HG02981 (cell line): ENCODE measurements at regions not wholly inside any gene's neighbourhood (a gene's known extent, or its start where the extent isn't known, plus 50 kb on each side); places are given as distances from the start of the nearest gene placed in this dataset.
"Not testable (repeated sequence)": the region's sequence is repeated elsewhere in the genome, so short reads cannot be mapped to it uniquely, and the experiment has no call there.

Source experiments
- ATAC-seq: cut with Tn5 transposase; IDR thresholded peaks from one replicate; pipeline ENCODE4 v1.9.1; 2021; ENCODE audit warnings: mild to moderate bottlenecking, moderate library complexity; ENCODE audit not compliant: unreplicated experiment

- ATAC-seq: no peak
Measured at GRCh38 chr1:29687601-29688244, 451.4 kb downstream of the PTPRU start.

- no peak for ATAC-seq
Measured at GRCh38 chr1:29687166-29687565, 450.8 kb downstream of the PTPRU start.

GRCh38 chr1:29686012-29686930 lies 449.9 kb downstream of the PTPRU start:
- no peak for ATAC-seq

GRCh38 chr1:29685387-29685786 lies 449.1 kb downstream of the PTPRU start:
- no peak for ATAC-seq

GRCh38 chr1:29684141-29684540 lies 447.8 kb downstream of the PTPRU start:
- no peak for ATAC-seq

DNA sequence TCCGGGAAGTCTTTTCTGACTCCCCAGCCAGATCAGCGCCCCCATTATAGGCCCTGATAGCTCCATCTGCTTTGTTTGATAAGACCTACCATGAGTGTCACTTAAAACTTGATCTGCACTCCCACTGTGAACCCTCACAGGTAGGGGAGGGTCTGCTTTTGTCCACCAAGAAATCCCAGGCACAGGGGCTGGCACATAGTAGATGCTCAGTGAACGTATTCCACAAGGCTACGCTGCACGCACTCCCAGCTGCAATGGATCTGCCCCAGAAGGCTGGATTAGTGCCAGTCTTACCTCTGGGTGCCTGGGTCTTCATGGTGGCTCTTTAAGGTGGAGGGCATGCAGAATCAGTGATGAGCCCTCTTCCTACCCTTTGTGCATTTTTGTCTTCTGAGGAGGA lies 447.1 kb downstream of the PTPRU start:
- no peak for ATAC-seq

DNA sequence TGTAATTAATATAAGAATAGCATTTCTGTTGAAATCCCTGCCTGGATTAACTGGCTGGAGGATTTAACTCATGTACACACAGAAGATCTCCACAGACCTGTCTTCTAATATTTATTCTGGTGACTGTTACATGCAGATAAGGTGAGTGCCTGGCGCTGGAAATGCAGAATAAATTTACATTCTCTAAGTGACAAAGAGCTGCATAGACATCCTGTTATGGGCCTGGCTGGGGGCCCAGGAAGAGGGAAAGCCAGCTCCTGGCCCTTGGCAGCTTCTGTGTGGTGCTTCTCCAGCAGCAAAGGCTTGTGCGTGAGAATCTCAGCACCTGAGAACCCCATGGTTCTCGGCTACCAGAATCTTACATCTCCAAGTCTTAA lies 446.6 kb downstream of the PTPRU start:
- no peak for ATAC-seq

GRCh38 chr1:29682171-29682918 lies 446.0 kb downstream of the PTPRU start:
- no peak for ATAC-seq

DNA sequence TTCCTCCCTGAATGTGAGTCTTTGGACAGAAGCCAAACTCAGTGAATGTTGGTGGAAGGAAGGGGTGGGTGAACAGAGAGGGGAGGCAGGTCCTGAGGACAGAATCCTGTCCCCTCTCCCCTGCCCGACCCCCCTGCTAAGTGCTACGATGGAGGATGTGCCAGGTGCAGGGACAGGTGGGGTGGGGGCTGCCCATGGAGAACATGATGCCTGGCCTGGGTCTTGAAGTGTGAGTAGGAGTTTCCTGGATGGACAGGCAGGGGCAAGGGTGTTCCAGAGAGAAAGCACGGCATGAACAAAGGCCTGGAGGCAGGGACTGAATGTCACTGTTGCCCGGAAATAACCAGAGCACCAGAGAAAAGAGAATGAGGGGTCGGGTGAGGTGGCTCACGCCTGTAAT lies 445.1 kb downstream of the PTPRU start:
- not testable (repeated sequence) for ATAC-seq

DNA sequence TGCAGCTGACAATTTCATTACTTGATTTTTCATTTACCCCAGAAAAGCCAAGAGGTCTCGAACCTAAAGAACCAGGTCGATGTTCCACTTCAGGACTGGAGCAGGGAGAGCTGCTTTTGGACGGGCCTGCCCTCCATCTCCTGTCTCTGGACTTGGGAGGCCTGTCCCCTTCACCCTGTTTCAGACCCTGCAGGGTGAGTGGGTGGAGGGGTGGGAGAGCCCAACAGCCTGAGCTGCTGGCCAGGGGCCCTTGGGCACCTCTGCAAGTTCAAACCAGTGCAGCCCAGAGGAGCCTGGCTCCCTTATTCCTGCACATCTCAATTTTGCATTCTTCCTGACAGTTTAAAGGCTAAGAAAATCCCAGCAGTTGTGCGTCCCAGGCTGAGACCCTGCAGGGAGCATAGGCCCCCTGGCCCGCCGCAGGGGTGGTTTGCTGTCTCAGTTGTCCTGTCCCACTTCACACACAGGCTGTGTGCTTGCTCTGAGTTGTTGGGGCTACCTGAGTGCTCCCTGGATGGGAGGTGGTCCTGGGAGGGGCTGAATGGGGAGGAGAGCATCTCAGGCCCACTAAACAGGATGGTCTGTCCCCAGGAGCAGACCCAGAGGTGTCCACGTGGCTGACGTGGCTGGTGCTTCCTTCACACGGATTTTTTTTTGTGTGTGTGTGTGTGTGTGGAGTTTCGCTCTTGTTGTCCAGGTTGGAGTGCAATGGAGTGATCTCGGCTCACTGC lies 443.7 kb downstream of the PTPRU start:
- no peak for ATAC-seq

DNA sequence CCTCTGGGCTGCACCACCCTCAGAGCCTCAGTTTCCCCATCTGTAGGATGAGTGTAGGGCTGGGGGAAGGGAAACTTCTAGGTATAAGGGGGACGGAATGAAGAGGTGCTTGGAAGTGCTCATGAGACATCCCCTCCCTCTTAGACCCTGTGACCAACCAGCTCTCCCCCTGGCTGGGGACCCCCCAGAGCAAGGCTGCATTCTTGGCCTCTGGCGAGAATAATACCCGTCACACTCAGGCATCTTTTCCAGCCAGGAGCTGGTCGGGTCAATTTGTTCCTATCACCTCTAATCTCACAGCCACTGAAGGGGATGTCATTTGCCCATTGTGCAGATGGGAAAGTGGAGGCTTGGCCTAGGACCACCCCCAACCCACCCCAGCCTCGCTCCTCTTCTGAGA lies 443.0 kb downstream of the PTPRU start:
- no peak for ATAC-seq

DNA sequence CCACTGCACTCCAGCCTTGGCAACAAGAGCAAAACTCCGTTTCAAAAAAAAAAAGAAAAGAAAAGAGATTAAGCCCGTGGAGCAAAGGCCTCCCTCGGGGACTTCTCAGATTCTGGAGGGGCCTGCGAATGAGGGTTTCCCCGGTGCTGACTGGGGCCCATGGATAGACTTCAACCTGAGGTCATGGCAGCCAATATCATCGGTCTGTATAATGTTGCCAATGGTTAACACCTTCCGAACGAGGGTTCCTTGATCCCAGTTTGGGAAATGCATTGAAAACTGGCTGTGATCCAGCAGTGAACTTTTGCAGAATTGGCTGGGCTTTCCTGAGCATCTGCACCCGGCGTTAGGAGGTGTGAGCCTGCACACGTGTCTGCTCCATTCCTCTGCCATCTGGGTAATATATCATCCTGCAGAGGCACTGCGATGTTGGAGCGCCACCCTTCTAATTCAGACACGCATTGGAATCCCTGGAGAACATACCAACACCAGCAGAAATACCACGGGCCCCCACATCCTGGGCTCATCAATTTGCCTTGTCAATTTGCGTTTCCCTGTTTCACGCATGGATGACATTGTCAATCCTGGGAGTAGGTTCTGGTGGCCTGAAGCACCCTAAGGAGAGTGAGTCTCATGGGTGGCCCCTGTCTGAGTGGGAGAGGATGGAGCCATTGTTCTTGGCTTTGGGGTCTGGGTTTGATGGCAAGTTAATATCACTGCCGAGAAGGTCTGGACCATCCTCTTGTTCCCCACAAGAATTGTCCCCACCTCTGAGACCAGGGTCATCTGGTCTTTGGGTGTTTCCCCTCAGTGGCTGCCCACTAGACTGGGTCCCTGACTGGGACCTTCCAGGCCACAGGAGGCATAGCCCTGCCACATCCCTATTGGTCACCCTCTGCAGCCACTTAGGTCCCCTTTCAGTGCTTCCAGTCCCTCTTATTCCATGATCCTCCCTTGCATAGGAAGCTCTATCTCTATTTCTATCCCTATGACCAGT lies 441.0 kb downstream of the PTPRU start:
- ATAC-seq: no peak

- no peak for ATAC-seq
Measured at GRCh38 chr1:29676496-29676895, 440.2 kb downstream of the PTPRU start.

DNA sequence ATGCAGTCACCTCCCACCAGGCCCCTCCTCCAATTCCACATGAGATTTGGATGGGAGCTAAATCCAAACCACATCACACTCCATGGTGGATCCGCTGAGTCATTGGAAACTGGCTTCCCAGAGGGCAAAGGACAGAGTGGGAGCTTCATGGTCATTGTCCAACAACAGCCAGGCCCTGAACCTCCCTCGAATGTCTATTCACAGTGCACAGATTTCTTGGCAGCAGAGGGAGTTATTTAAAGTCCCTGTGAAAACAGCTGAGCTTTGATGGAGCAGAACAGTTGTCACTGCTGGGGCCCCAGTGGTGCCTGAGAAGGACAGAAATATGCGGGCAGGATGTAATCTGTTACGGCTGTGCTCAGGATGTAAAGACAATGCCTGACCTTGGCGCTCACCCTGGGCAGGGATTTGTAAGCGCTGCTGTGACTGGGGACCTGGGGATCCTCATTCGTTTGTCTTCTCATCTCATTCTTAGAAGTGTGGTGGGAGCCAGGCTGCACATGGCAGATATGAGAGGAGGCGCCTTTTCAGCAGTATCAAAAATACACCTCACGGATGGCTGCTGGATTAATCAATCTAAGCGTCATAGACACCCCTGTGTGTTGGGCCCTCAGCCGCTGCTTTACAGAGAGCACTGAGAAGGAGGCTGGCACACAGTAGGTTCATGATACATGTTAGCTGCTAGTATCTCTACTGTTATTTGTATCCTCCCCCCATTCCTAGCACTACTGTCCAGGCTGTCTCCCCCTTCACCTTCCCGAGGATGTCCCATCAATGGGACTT lies 439.4 kb downstream of the PTPRU start:
- no peak for ATAC-seq

GRCh38 chr1:29674627-29675326 lies 438.5 kb downstream of the PTPRU start:
- ATAC-seq: no peak

- ATAC-seq: no peak
Measured at GRCh38 chr1:29673669-29674626, 437.6 kb downstream of the PTPRU start.

GRCh38 chr1:29673228-29673500 lies 436.8 kb downstream of the PTPRU start:
- no peak for ATAC-seq
